HCT116 (cell line): ENCODE measurements at regions not wholly inside any gene's neighbourhood (a gene's known extent, or its start where the extent isn't known, plus 50 kb on each side); places are given as distances from the start of the nearest gene placed in this dataset.

Experiments
- ATAC-seq: fragments of 200-7000 bp; cut with Tn5 transposase; 2 replicates; pipeline ENCODE4 v1.9.1; 2020; ENCODE audit warnings: mild to moderate bottlenecking, moderate library complexity
- BruUV-seq: library from RNA; stranded (reverse); fragments of 400-500 nt; replicated peaks from 2 replicates; lab custom pipeline; 2021; lab: Mats Ljungman, UMichigan
- CTCF ChIA-PET: fragments of 300-600 bp; sonication (Branson Sonifier 250); formaldehyde crosslinking; loops from one replicate; lab custom pipeline; 2021; ENCODE audit warnings: antibody characterized with exemption; lab: Charles Lee
- POLR2A ChIA-PET: fragments of 300-600, 350-600 bp; sonication (Branson Sonifier 250); formaldehyde crosslinking; loops from one replicate; lab custom pipeline; 2021; ENCODE audit warnings: antibody characterized with exemption; lab: Charles Lee
- RAD21 ChIA-PET, 2 experiments: fragments of 300-600 bp; sonication (Branson Sonifier 250); formaldehyde crosslinking; loops; one replicate each; lab custom pipeline; 2023; ENCODE audit warnings: low total read pairs in 2 of 2; ENCODE audit not compliant: uncharacterized antibody in 2 of 2, unreplicated experiment in 2 of 2, low non-redundant PET in 1 of 2; lab: Charles Lee
- DNase-seq: peaks from one replicate; pipeline ENCODE4 v3.0.0-alpha.2; 2010; ENCODE audit warnings: low read depth, low spot score
- H2AFZ ChIP-seq: fragments of 200-600 bp; shearing (Covaris generic), sonication (generic); 2 replicates; pipeline ENCODE4 v1.6.1; 2017; ENCODE audit warnings: low read depth, mixed run types, mixed read lengths, antibody characterized with exemption, low read length; ENCODE audit not compliant: poor library complexity, severe bottlenecking
- H3K27ac ChIP-seq: 2 replicates; pipeline ENCODE4 v1.5.1; 2012; ENCODE audit warnings: low read depth, low read length
- H3K27me3 ChIP-seq: fragments of 200-600 bp; sonication (generic); 2 replicates; pipeline ENCODE4 v1.6.1; 2016; ENCODE audit warnings: mixed run types, low read length, mixed read lengths; ENCODE audit not compliant: insufficient read depth
- H3K36me3 ChIP-seq, 2 experiments: fragments of 200-500 bp in 1 of 2; fragments of 200-600 bp in 1 of 2; sonication (Bioruptor generic) in 1 of 2; sonication (generic) in 1 of 2; 2 replicates each; pipeline versions ENCODE4 v1.5.1 to v1.6.1; 2014 to 2016; ENCODE audit warnings: low read length in 2 of 2, inconsistent platforms in 1 of 2, mixed read lengths in 1 of 2, mixed run types in 1 of 2; ENCODE audit not compliant: insufficient read depth in 2 of 2, control insufficient read depth in 1 of 2
- H3K4me1 ChIP-seq, 2 experiments: fragments of 200-600 bp in 1 of 2; sonication (generic) in 1 of 2; 2 replicates each; pipeline versions ENCODE4 v1.5.1 to v1.6.1; 2012 to 2017; ENCODE audit warnings: low read length in 2 of 2, inconsistent platforms in 1 of 2, mild to moderate bottlenecking in 1 of 2, mixed read lengths in 1 of 2, mixed run types in 1 of 2, moderate library complexity in 1 of 2; ENCODE audit not compliant: insufficient read depth in 2 of 2, control insufficient read depth in 1 of 2
- H3K4me2 ChIP-seq: fragments of 200-600 bp; sonication (generic); 2 replicates; pipeline ENCODE4 v1.6.1; 2017; ENCODE audit warnings: mixed run types, low read length, mixed read lengths
- H3K4me3 ChIP-seq, 2 experiments: fragments of 200-600 bp in 1 of 2; sonication (generic) in 1 of 2; replicated peaks in 1 of 2; 2 replicates each; pipeline ENCODE4 v1.5.1; 2011 to 2016; ENCODE audit warnings: low read length in 2 of 2, control low read depth in 1 of 2, low read depth in 1 of 2, mild to moderate bottlenecking in 1 of 2, mixed read lengths in 1 of 2, mixed run types in 1 of 2
- H3K79me2 ChIP-seq: fragments of 200-600 bp; sonication (generic); 2 replicates; pipeline ENCODE4 v1.6.1; 2017; ENCODE audit warnings: mild to moderate bottlenecking, mixed run types, low read length, moderate library complexity, mixed read lengths; ENCODE audit not compliant: insufficient read depth
- H3K9ac ChIP-seq: fragments of 200-600 bp; sonication (generic); 2 replicates; pipeline ENCODE4 v1.6.1; 2016; ENCODE audit warnings: low read length, mixed read lengths
- H3K9me2 ChIP-seq: fragments of 200-600 bp; sonication (generic), shearing (Covaris generic); 2 replicates; pipeline ENCODE4 v1.6.1; 2017; ENCODE audit warnings: mixed run types, mild to moderate bottlenecking, moderate library complexity; ENCODE audit not compliant: insufficient read depth
- H3K9me3 ChIP-seq, 2 experiments: fragments of 200-500 bp in 1 of 2; fragments of 200-600 bp in 1 of 2; sonication (Bioruptor generic) in 1 of 2; sonication (generic) in 1 of 2; 2 replicates each; pipeline ENCODE4 v1.6.1; 2014 to 2017; ENCODE audit warnings: low read length in 2 of 2, mixed read lengths in 2 of 2, inconsistent platforms in 1 of 2, low read depth in 1 of 2, mild to moderate bottlenecking in 1 of 2, mixed run types in 1 of 2, moderate library complexity in 1 of 2; ENCODE audit not compliant: control insufficient read depth in 1 of 2, insufficient read depth in 1 of 2
- H4K20me1 ChIP-seq: fragments of 200-600 bp; sonication (generic), shearing (Covaris generic); 2 replicates; pipeline ENCODE4 v1.6.1; 2017; ENCODE audit warnings: mixed run types, mild to moderate bottlenecking, moderate library complexity; ENCODE audit not compliant: insufficient read depth
- ATF3 ChIP-seq: IDR thresholded peaks from 2 replicates; pipeline ENCODE4 v1.6.1; 2012
- CBX3 ChIP-seq: IDR thresholded peaks from 2 replicates; pipeline ENCODE4 v1.6.1; 2012; ENCODE audit warnings: low read depth
- CTCF ChIP-seq, 3 experiments: fragments of 200-600 bp in 1 of 3; sonication (generic) in 1 of 3; IDR thresholded peaks in 2 of 3; conservative IDR thresholded peaks in 1 of 3; 2 replicates each; pipeline ENCODE4 v1.5.1; 2012 to 2017; ENCODE audit warnings: low read depth in 2 of 3, low read length in 2 of 3, antibody characterized with exemption in 1 of 3, borderline replicate concordance in 1 of 3, control low read depth in 1 of 3, mild to moderate bottlenecking in 1 of 3, mixed read lengths in 1 of 3, mixed run types in 1 of 3, moderate library complexity in 1 of 3; ENCODE audit not compliant: insufficient read depth in 1 of 3
- EGR1 ChIP-seq: IDR thresholded peaks from 2 replicates; pipeline ENCODE4 v1.6.1; 2012; ENCODE audit warnings: low read depth
- EZH2phosphoT487 ChIP-seq: fragments of 200-600 bp; IDR thresholded peaks from 2 replicates; pipeline ENCODE4 v1.6.1; 2018; ENCODE audit warnings: antibody characterized with exemption, borderline replicate concordance
- FOSL1 ChIP-seq: IDR thresholded peaks from 2 replicates; pipeline ENCODE4 v1.6.1; 2012; ENCODE audit warnings: low read depth
- POLR2A ChIP-seq: IDR thresholded peaks from 2 replicates; pipeline ENCODE4 v1.7.0; 2011; ENCODE audit warnings: borderline replicate concordance; ENCODE audit not compliant: insufficient read depth, insufficient read length; ENCODE audit errors: extremely low read depth
- RAD21 ChIP-seq: IDR thresholded peaks from 2 replicates; pipeline ENCODE4 v1.6.1; 2012; ENCODE audit warnings: low read depth, mild to moderate bottlenecking
- SIN3A ChIP-seq: IDR thresholded peaks from 2 replicates; pipeline ENCODE4 v1.6.1; 2012; ENCODE audit warnings: low read depth
- SP1 ChIP-seq: IDR thresholded peaks from 2 replicates; pipeline ENCODE4 v1.6.1; 2012; ENCODE audit warnings: low read depth
- SRF ChIP-seq: IDR thresholded peaks from 2 replicates; pipeline ENCODE4 v1.6.1; 2012; ENCODE audit warnings: low read depth
- YY1 ChIP-seq: IDR thresholded peaks from 2 replicates; pipeline ENCODE4 v1.6.1; 2011; ENCODE audit warnings: low read length, low read depth, moderate library complexity, mild to moderate bottlenecking; ENCODE audit not compliant: insufficient replicate concordance; ENCODE audit errors: extremely low read depth
- ZBTB33 ChIP-seq: IDR thresholded peaks from 2 replicates; pipeline ENCODE4 v1.6.1; 2011; ENCODE audit warnings: mild to moderate bottlenecking, low read length, moderate library complexity; ENCODE audit not compliant: insufficient replicate concordance; ENCODE audit errors: extremely low read depth
- ZFX ChIP-seq: fragments of 450-650 bp; IDR thresholded peaks from 2 replicates; pipeline ENCODE4 v1.6.1; 2017
- intact Hi-C: fragments of 100-400 bp; cut with micrococcal nuclease; formaldehyde crosslinking; loops from 2 replicates; pipeline ENCODE4 v1.10.0; 2022
- TF ChIP-seq, protein P1 (sequence below): IDR thresholded peaks from 2 replicates; pipeline ENCODE4 v1.6.1; 2012; ENCODE audit warnings: low read depth

- ChIA-PET RAD21 (no interaction called here), CTCF (no interaction called here), POLR2A (no interaction called here)
- Histone ChIP-seq H3K79me2 (no peaks in the 10 kb centered on the region), H3K27ac (no peak overlapping the region), H3K4me2 (no peak overlapping the region), H3K4me1 (no peaks in the 10 kb centered on the region), H3K36me3 (no peaks in the 10 kb centered on the region), H3K4me3 (no peak overlapping the region), H2AFZ (no peak overlapping the region), H3K9me3 (no peaks in the 10 kb centered on the region; a peak in 1 of 4 replicates), H3K9ac (no peak overlapping the region), H4K20me1 (no peaks in the 10 kb centered on the region), H3K27me3 (no peaks in the 10 kb centered on the region), H3K9me2 (no peaks in the 10 kb centered on the region)
- no peak for ATAC-seq
- no peak for DNase-seq
- BruUV-seq = no TSS peak
- no peak for TF ChIP-seq ZBTB33
- TF ChIP-seq, protein P1, sequence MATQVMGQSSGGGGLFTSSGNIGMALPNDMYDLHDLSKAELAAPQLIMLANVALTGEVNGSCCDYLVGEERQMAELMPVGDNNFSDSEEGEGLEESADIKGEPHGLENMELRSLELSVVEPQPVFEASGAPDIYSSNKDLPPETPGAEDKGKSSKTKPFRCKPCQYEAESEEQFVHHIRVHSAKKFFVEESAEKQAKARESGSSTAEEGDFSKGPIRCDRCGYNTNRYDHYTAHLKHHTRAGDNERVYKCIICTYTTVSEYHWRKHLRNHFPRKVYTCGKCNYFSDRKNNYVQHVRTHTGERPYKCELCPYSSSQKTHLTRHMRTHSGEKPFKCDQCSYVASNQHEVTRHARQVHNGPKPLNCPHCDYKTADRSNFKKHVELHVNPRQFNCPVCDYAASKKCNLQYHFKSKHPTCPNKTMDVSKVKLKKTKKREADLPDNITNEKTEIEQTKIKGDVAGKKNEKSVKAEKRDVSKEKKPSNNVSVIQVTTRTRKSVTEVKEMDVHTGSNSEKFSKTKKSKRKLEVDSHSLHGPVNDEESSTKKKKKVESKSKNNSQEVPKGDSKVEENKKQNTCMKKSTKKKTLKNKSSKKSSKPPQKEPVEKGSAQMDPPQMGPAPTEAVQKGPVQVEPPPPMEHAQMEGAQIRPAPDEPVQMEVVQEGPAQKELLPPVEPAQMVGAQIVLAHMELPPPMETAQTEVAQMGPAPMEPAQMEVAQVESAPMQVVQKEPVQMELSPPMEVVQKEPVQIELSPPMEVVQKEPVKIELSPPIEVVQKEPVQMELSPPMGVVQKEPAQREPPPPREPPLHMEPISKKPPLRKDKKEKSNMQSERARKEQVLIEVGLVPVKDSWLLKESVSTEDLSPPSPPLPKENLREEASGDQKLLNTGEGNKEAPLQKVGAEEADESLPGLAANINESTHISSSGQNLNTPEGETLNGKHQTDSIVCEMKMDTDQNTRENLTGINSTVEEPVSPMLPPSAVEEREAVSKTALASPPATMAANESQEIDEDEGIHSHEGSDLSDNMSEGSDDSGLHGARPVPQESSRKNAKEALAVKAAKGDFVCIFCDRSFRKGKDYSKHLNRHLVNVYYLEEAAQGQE = no peak
- TF ChIP-seq SIN3A = no peak
- no peak for TF ChIP-seq EGR1
- TF ChIP-seq POLR2A = no peak
- no peak for TF ChIP-seq YY1
- no peak for TF ChIP-seq ATF3
- no peak for TF ChIP-seq FOSL1
- no peak for TF ChIP-seq EZH2phosphoT487
- TF ChIP-seq SRF = no peak
- no peak for TF ChIP-seq CTCF (IDR thresholded peaks at IDR 0.05 in 2 of 3, conservative IDR thresholded peaks at IDR 0.05 in 1 of 3; ENCODE audit: borderline replicate concordance in 1 of 3, insufficient read depth in 1 of 3, low read depth in 2 of 3, low read length in 2 of 3)
- no peak for TF ChIP-seq SP1
- TF ChIP-seq ZFX = no peak
- TF ChIP-seq RAD21 = no peak
- no peak for TF ChIP-seq CBX3
- intact Hi-C loops = no loop called here
Measured at GRCh38 chr13:87058786-87059329, 612.3 kb upstream of the SLITRK5 start.
